ENCODE measurements at regions not wholly inside any gene's neighbourhood (a gene's known extent, or its start where the extent isn't known, plus 50 kb on each side); places are given as distances from the start of the nearest gene placed in this dataset.

GRCh38 chr2:107168141-107168540, 282.2 kb upstream of the ST6GAL2 start:
- TF ChIP-seq CTCF (conservative IDR thresholded peaks at IDR 0.05; ENCODE audit: low read depth, low read length) = no peak
- TF ChIP-seq EZH2 (IDR thresholded peaks at IDR 0.05; ENCODE audit: borderline replicate concordance, low read depth, low read length, poor library complexity, severe bottlenecking) = no peak

Data from A673 (cell line).